ENCODE measurements at regions not wholly inside any gene's neighbourhood (a gene's known extent, or its start where the extent isn't known, plus 50 kb on each side); places are given as distances from the start of the nearest gene placed in this dataset.

GRCh38 chr13:20351281-20352022 is 119.3 kb upstream of the GJB6 start:
- ATAC-seq (no peak), DNase-seq (no peak)
- intact Hi-C loops (cut with DNase I, micrococcal nuclease): no loop called here

- DNase-seq (no peak), ATAC-seq (no peak)
- intact Hi-C loops (cut with DNase I, micrococcal nuclease): no loop called here
Observed at GRCh38 chr13:20350819-20351218, 118.7 kb upstream of the GJB6 start.

GRCh38 chr13:20350382-20350763 is 118.3 kb upstream of the GJB6 start:
- DNase-seq (no peak), ATAC-seq (no peak)
- intact Hi-C loops (cut with DNase I, micrococcal nuclease): no loop called here

- DNase-seq (no peak), ATAC-seq (no peak)
- intact Hi-C loops (cut with DNase I, micrococcal nuclease): no loop called here
Observed at GRCh38 chr13:20349564-20350381, 117.7 kb upstream of the GJB6 start.

- intact Hi-C loops (cut with DNase I, micrococcal nuclease): no loop called here
- ATAC-seq (no peak), DNase-seq (no peak)
Observed at GRCh38 chr13:20348645-20349408, 116.7 kb upstream of the GJB6 start.

- DNase-seq: no peak
- intact Hi-C loops (cut with DNase I, micrococcal nuclease): no loop called here
- ATAC-seq: no peak
Observed at GRCh38 chr13:20348018-20348417, 115.9 kb upstream of the GJB6 start.

GRCh38 chr13:20344836-20345490 is 112.8 kb upstream of the GJB6 start:
- intact Hi-C loops (cut with DNase I, micrococcal nuclease): no loop called here
- ATAC-seq (no peak), DNase-seq (no peak)

- intact Hi-C loops (cut with DNase I, micrococcal nuclease): no loop called here
- DNase-seq (no peak), ATAC-seq (no peak)
Observed at GRCh38 chr13:20342311-20342710, 110.2 kb upstream of the GJB6 start.

- intact Hi-C loops (cut with DNase I, micrococcal nuclease): no loop called here
- DNase-seq (no peak), ATAC-seq (no peak)
Observed at GRCh38 chr13:20340759-20341171, 108.6 kb upstream of the GJB6 start.

GRCh38 chr13:20340136-20340758 is 108.1 kb upstream of the GJB6 start:
- DNase-seq (no peak), ATAC-seq (no peak)
- intact Hi-C loops (cut with DNase I, micrococcal nuclease): no loop called here

GRCh38 chr13:20337884-20338551 is 105.9 kb upstream of the GJB6 start:
- DNase-seq (no peak), ATAC-seq (no peak)
- intact Hi-C loops (cut with DNase I, micrococcal nuclease): no loop called here

- no peak for ATAC-seq
- DNase-seq: no peak
- intact Hi-C loops (cut with DNase I, micrococcal nuclease): no loop called here
Observed at GRCh38 chr13:20336761-20337160, 104.6 kb upstream of the GJB6 start.

- DNase-seq: no peak
- no peak for ATAC-seq
- intact Hi-C loops (cut with DNase I, micrococcal nuclease): no loop called here
Observed at GRCh38 chr13:20334309-20334708, 102.2 kb upstream of the GJB6 start.

GRCh38 chr13:20332361-20333096 is 100.4 kb upstream of the GJB6 start:
- DNase-seq (no peak), ATAC-seq (no peak)
- intact Hi-C loops (cut with DNase I, micrococcal nuclease): no loop called here

- intact Hi-C loops (cut with DNase I, micrococcal nuclease): no loop called here
- ATAC-seq: no peak
- DNase-seq: no peak
Observed at GRCh38 chr13:20331949-20332348, 99.8 kb upstream of the GJB6 start.

- intact Hi-C loops (cut with DNase I, micrococcal nuclease): no loop called here
- ATAC-seq (no peak), DNase-seq (no peak)
Observed at GRCh38 chr13:20331419-20331818, 99.3 kb upstream of the GJB6 start.

GRCh38 chr13:20326809-20327208 is 94.7 kb upstream of the GJB6 start:
- ATAC-seq: no peak
- intact Hi-C loops (cut with DNase I, micrococcal nuclease): no loop called here
- DNase-seq: no peak

GRCh38 chr13:20326276-20326675 is 94.2 kb upstream of the GJB6 start:
- DNase-seq: no peak
- no peak for ATAC-seq
- intact Hi-C loops (cut with DNase I, micrococcal nuclease): no loop called here

Measured in left colon (tissue), 2 donors.